Lung (tissue), 11 donors: ENCODE measurements at regions not wholly inside any gene's neighbourhood (a gene's known extent, or its start where the extent isn't known, plus 50 kb on each side); places are given as distances from the start of the nearest gene placed in this dataset.

Source experiments
- ATAC-seq: fragments of 200-7000 bp; cut with Tn5 transposase; one replicate; pipeline ENCODE4 v1.9.1; 2020; ENCODE audit warnings: moderate number of reproducible peaks; ENCODE audit not compliant: insufficient read depth, low FRiP score
- DNase-seq, 3 donors: peaks; one replicate each; pipeline ENCODE4 v3.0.0-alpha.2; 2013 to 2017
- H3K27ac ChIP-seq, 2 donors: one replicate each; pipeline ENCODE4 v1.5.1; 2013; ENCODE audit warnings: mild to moderate bottlenecking in 2 of 2, moderate library complexity in 2 of 2, control low read depth in 1 of 2, inconsistent platforms in 1 of 2, low read depth in 1 of 2, low read length in 1 of 2
- H3K27me3 ChIP-seq, 3 donors: one replicate each; pipeline ENCODE4 v1.5.1; 2013; ENCODE audit warnings: low read length in 2 of 3; ENCODE audit not compliant: control insufficient read depth in 3 of 3, insufficient read depth in 3 of 3
- H3K36me3 ChIP-seq, 4 donors: one replicate each; pipeline ENCODE4 v1.5.1; 2013; ENCODE audit warnings: low read length in 4 of 4, mild to moderate bottlenecking in 1 of 4, moderate library complexity in 1 of 4; ENCODE audit not compliant: control insufficient read depth in 4 of 4, insufficient read depth in 4 of 4
- H3K4me1 ChIP-seq, 5 donors: one replicate each; pipeline ENCODE4 v1.5.1; 2013; ENCODE audit warnings: low read length in 5 of 5, mild to moderate bottlenecking in 2 of 5, moderate library complexity in 1 of 5; ENCODE audit not compliant: control insufficient read depth in 5 of 5, insufficient read depth in 5 of 5
- H3K4me3 ChIP-seq: one replicate; pipeline ENCODE4 v1.5.1; 2013; ENCODE audit warnings: mild to moderate bottlenecking, control low read depth, moderate library complexity
- H3K9ac ChIP-seq, 2 donors: one replicate each; pipeline ENCODE4 v1.5.1; 2013; ENCODE audit warnings: low read length in 2 of 2, control low read depth in 1 of 2; ENCODE audit not compliant: insufficient read depth in 1 of 2
- H3K9me3 ChIP-seq, 4 donors: one replicate each; pipeline ENCODE4 v1.5.1; 2013; ENCODE audit warnings: low read length in 3 of 4, mild to moderate bottlenecking in 1 of 4, moderate library complexity in 1 of 4; ENCODE audit not compliant: control insufficient read depth in 4 of 4, insufficient read depth in 3 of 4
- WGBS, 2 donors: extraction: QIAGEN DNeasy Blood & Tissue Kit; methylation state at CpG; one replicate each; pipeline ENCODE4 v1.1.7; 2013; 5-methylcytosine and 5-hydroxymethylcytosine counted together
- TF ChIP-seq, protein P1 (sequence below): IDR thresholded peaks from 2 replicates; pipeline ENCODE4 v1.5.1; 2012; ENCODE audit warnings: mild to moderate bottlenecking; ENCODE audit errors: control extremely low read depth, extremely low read depth
- donor health status: control.
- donor health status: control.
- donor health status: Bipolar disorder and iron deficiency.
- donor health status: healthy.
- donor health status: DM: yes; HTN: yes; CAD: no.

DNA sequence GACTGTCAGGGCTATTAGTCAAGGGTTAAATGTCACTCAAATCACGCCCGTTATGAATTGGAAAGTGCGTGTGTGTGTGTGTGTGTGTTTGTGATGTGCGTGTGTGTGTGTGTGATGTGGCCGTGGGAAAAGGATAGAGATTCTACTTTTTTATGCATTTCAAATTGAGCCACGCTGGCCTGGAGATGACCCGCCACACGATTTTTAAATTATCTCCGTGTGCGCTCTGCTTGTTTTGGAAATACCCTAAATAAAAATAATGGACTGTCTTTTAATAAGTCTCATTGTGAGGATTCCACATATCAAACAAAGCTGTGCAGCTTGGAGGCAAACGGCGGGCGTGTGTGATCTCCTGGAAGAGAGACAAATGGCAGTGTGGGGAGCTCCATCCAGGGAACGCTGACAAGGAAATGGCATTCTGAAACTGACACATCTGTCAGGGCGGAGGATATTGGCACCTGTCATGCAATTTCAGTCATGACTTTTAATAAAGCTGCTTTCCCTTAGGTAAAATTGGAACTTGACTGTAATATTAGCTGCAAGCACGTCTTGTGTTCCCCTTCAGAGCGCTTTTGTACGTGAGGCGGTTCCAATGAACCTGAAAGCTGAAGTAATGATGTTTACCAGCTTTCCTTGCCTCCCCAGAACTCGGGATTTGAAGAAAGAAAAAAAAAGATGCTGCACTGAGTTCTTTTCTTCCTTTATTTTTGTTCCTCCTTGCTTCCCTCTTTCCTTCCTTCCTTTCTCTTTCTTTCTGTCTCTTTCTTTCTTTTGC, 381.8 kb upstream of the SMIM21 start:
- Histone ChIP-seq H3K27me3 (peaks cover 0 to 3% (median 0%) of the 10 kb centered on the region in 3 donors), H3K9me3 (no peaks in the 10 kb centered on the region), H3K9ac (peak overlapping the region; percentile 16 to 21), H3K4me3 (no peak overlapping the region), H3K36me3 (no peaks in the 10 kb centered on the region), H3K4me1 (peaks cover 0 to 60% (median 1%) of the 10 kb centered on the region in 5 donors), H3K27ac (peak overlapping the region in 1 of 2 donors; percentile 45)
- DNase-seq: peak; percentile 58 to 80 (median 78)
- 54 to 67% methylated on average over 20 of the region's 20 CpGs for WGBS, 2 donors
- TF ChIP-seq, protein P1, sequence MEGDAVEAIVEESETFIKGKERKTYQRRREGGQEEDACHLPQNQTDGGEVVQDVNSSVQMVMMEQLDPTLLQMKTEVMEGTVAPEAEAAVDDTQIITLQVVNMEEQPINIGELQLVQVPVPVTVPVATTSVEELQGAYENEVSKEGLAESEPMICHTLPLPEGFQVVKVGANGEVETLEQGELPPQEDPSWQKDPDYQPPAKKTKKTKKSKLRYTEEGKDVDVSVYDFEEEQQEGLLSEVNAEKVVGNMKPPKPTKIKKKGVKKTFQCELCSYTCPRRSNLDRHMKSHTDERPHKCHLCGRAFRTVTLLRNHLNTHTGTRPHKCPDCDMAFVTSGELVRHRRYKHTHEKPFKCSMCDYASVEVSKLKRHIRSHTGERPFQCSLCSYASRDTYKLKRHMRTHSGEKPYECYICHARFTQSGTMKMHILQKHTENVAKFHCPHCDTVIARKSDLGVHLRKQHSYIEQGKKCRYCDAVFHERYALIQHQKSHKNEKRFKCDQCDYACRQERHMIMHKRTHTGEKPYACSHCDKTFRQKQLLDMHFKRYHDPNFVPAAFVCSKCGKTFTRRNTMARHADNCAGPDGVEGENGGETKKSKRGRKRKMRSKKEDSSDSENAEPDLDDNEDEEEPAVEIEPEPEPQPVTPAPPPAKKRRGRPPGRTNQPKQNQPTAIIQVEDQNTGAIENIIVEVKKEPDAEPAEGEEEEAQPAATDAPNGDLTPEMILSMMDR: no peak
- no peak for ATAC-seq

DNA sequence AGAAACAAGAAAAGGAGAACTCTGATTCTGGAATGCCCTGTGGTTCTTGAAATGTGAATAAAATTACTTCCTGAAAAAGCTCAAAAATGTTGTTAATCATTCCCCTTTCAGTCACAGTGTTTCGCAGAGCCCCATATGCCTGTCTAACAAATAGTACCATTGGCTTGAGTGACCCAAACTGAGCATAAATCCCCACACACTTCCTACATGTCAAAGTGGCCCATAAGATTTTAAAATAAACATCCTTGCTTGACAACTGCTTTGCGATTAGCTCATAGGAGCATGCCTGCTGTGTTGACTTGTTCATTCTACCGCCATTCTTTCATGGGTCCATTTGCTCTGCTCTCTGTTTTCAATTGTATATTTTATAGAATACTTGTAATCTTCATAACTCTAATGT, 377.8 kb upstream of the SMIM21 start:
- no peaks in the 10 kb centered on the region for H3K9me3 ChIP-seq
- H3K4me1 ChIP-seq: peaks cover 0 to 31% (median 0%) of the 10 kb centered on the region in 5 donors
- no peak overlapping the region for H3K27ac ChIP-seq
- ATAC-seq (no peak), DNase-seq (peak in 2 of 3 donors; percentile 72 to 86)
- H3K27me3 ChIP-seq: peaks cover 0 to 16% (median 0%) of the 10 kb centered on the region in 3 donors
- H3K9ac ChIP-seq: no peak overlapping the region
- 19 to 32% methylated on average over 3 of the region's 3 CpGs for WGBS, 2 donors
- no peak overlapping the region for H3K4me3 ChIP-seq
- TF ChIP-seq, protein P1: no peak
- H3K36me3 ChIP-seq: no peaks in the 10 kb centered on the region

DNA sequence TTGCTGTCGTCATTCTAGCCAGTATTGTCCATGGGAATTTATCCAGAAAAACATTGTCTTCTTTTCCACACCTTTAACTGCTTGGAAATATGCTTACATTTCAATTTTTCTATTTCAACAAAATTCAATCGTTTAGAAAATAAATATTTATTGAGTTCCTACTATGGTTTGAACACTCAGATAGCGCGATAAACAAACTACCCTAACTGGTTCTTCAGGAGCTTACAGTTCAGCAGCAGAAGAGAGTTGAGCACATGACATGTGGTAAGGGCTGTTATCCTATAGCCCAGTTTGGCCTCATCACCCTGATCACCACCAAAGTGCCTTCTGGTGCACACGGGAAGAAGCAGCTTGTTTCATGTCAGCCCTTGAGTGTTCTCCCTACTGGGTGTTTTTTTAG, 375.2 kb upstream of the SMIM21 start:
- H3K4me1 ChIP-seq: peaks cover 0 to 7% (median 0%) of the 10 kb centered on the region in 5 donors
- H3K27ac ChIP-seq: no peak overlapping the region
- H3K4me3 ChIP-seq: no peak overlapping the region
- ATAC-seq (no peak), DNase-seq (no peak)
- H3K36me3 ChIP-seq: no peaks in the 10 kb centered on the region
- WGBS, 2 donors: 81 to 89% methylated on average over 5 of the region's 5 CpGs
- H3K9me3 ChIP-seq: no peaks in the 10 kb centered on the region
- peaks cover 0 to 20% (median 0%) of the 10 kb centered on the region in 3 donors for H3K27me3 ChIP-seq
- no peak overlapping the region for H3K9ac ChIP-seq
- TF ChIP-seq, protein P1: no peak
